WTC11 (cell line): ENCODE measurements at regions not wholly inside any gene's neighbourhood (a gene's known extent, or its start where the extent isn't known, plus 50 kb on each side); places are given as distances from the start of the nearest gene placed in this dataset.

ENCODE experiments used
- ATAC-seq: fragments of 200-7000 bp; cut with Tn5 transposase; 2 replicates; pipeline ENCODE4 v1.10.0; 2021; ENCODE audit warnings: mild to moderate bottlenecking, moderate library complexity
- CTCF ChIA-PET: fragments of 300-600 bp; sonication (Branson Sonifier 250); formaldehyde crosslinking; loops from one replicate; lab custom pipeline; 2021; ENCODE audit warnings: antibody characterized with exemption; lab: Charles Lee
- POLR2A ChIA-PET: fragments of 350-600 bp; sonication (Branson Sonifier 250); formaldehyde crosslinking; loops from one replicate; lab custom pipeline; 2021; ENCODE audit warnings: antibody characterized with exemption; lab: Charles Lee
- DNase-seq: peaks from one replicate; pipeline ENCODE4 v3.0.0; 2021; ENCODE audit warnings: low spot score
- H3K27ac Mint-ChIP-seq: 2 replicates; pipeline ENCODE4 v1.8.0; 2021; ENCODE audit warnings: mixed read lengths
- H3K27me3 Mint-ChIP-seq: 2 replicates; pipeline ENCODE4 v1.8.0; 2021; ENCODE audit warnings: low read depth, mild to moderate bottlenecking, moderate library complexity, mixed read lengths
- H3K36me3 Mint-ChIP-seq: 2 replicates; pipeline ENCODE4 v1.8.0; 2021; ENCODE audit warnings: mixed read lengths
- H3K4me1 Mint-ChIP-seq: 2 replicates; pipeline ENCODE4 v1.8.0; 2022; ENCODE audit warnings: mixed read lengths
- H3K4me3 Mint-ChIP-seq: 2 replicates; pipeline ENCODE4 v1.8.0; 2021; ENCODE audit warnings: mild to moderate bottlenecking, moderate library complexity, mixed read lengths
- H3K9me3 Mint-ChIP-seq: 2 replicates; pipeline ENCODE4 v1.8.0; 2021; ENCODE audit warnings: mixed read lengths
- CTCF ChIP-seq: fragments of 200-600 bp; IDR thresholded peaks from 2 replicates; pipeline ENCODE4 v1.8.0; 2022; ENCODE audit warnings: antibody characterized with exemption
- E2F4 ChIP-seq: sonication (generic); formaldehyde crosslinking; IDR thresholded peaks from 2 replicates; pipeline ENCODE4 v1.8.1; 2022; ENCODE audit warnings: low read depth, mild to moderate bottlenecking, moderate library complexity, missing genetic modification reagents, borderline replicate concordance
- ELF4 ChIP-seq: sonication (generic); formaldehyde crosslinking; IDR thresholded peaks from 2 replicates; pipeline ENCODE4 v1.8.1; 2022; ENCODE audit warnings: low read depth, mild to moderate bottlenecking, moderate library complexity, missing genetic modification reagents
- EMX1 ChIP-seq: fragments of 250-450 bp; sonication (Bioruptor Pico); IDR thresholded peaks from 2 replicates; pipeline ENCODE4 v1.8.0; 2021; ENCODE audit warnings: mild to moderate bottlenecking
- FOXJ3 ChIP-seq: sonication (generic); formaldehyde crosslinking; IDR thresholded peaks from 2 replicates; pipeline ENCODE4 v1.9.0; 2021; ENCODE audit warnings: missing genetic modification reagents, mild to moderate bottlenecking, borderline replicate concordance
- FOXK1 ChIP-seq: sonication (generic); formaldehyde crosslinking; IDR thresholded peaks from 2 replicates; pipeline ENCODE4 v1.8.0; 2022; ENCODE audit warnings: mild to moderate bottlenecking, moderate library complexity, missing genetic modification reagents
- FOXP1 ChIP-seq: sonication (generic); formaldehyde crosslinking; IDR thresholded peaks from 2 replicates; pipeline ENCODE4 v1.8.0; 2022; ENCODE audit warnings: missing genetic modification reagents, mild to moderate bottlenecking, moderate library complexity, borderline replicate concordance
- IRF2 ChIP-seq: sonication (generic); formaldehyde crosslinking; IDR thresholded peaks from 2 replicates; pipeline ENCODE4 v1.8.0; 2022; ENCODE audit warnings: low read depth, missing genetic modification reagents, borderline replicate concordance
- MYBL2 ChIP-seq: sonication (generic); formaldehyde crosslinking; IDR thresholded peaks from 2 replicates; pipeline ENCODE4 v1.8.1; 2023; ENCODE audit warnings: mild to moderate bottlenecking, moderate library complexity, missing genetic modification reagents
- PREB ChIP-seq: sonication (generic); formaldehyde crosslinking; IDR thresholded peaks from 2 replicates; pipeline ENCODE4 v1.8.1; 2022; ENCODE audit warnings: mild to moderate bottlenecking, missing genetic modification reagents, moderate library complexity, borderline replicate concordance
- ZNF219 ChIP-seq: sonication (generic); formaldehyde crosslinking; IDR thresholded peaks from 2 replicates; pipeline ENCODE4 v1.8.0; 2023; ENCODE audit warnings: missing genetic modification reagents, mild to moderate bottlenecking, borderline replicate concordance
- TF ChIP-seq, protein P1 (sequence below): fragments of 250-450 bp; sonication (Bioruptor Pico); conservative IDR thresholded peaks from 2 replicates; pipeline ENCODE4 v1.9.0; 2021; ENCODE audit warnings: mild to moderate bottlenecking
- TF ChIP-seq, protein P2 (sequence below): fragments of 250-450 bp; sonication (Bioruptor Pico); IDR thresholded peaks from 2 replicates; pipeline ENCODE4 v1.9.0; 2021; ENCODE audit warnings: mild to moderate bottlenecking
- TF ChIP-seq, protein P3 (sequence below): sonication (generic); formaldehyde crosslinking; IDR thresholded peaks from 2 replicates; pipeline ENCODE4 v1.8.1; 2023; ENCODE audit warnings: mild to moderate bottlenecking, missing genetic modification reagents, borderline replicate concordance

- Mint-ChIP-seq H3K27me3 (no peaks in the 10 kb centered on the region), H3K9me3 (no peaks in the 10 kb centered on the region), H3K4me3 (no peak overlapping the region), H3K36me3 (no peaks in the 10 kb centered on the region), H3K27ac (no peak overlapping the region), H3K4me1 (no peaks in the 10 kb centered on the region)
- TF ChIP-seq, protein P1, sequence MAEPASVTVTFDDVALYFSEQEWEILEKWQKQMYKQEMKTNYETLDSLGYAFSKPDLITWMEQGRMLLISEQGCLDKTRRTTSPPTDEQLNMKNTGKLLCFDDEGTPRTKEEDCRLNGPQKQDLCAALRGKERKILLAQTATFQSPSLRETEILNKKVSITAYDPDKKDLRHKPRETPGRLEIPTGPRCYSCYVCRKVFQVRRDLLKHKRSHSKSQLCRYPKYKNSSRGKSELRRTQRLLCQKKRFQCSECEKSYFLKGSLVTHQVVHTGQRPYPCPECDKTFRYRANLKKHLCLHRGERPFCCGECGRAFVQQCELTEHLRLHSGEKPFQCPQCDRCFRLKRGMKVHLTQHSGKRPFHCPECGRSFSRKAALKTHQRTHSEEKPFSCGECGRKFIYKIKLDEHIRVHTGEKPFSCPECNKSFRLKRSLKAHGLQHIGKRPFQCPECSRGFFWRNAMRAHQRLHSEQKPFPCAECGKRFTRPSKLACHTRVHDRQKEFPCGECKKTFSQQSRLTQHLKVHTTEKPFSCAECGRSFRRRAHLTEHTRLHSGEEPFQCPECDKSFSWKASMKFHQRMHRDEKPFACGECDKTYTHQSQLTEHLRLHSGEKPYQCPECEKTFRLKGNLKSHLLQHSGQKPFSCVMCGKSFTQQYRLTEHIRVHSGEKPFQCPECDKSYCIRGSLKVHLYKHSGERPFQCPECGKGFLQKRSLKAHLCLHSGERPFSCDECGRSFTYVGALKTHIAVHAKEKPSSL (CRISPR knock-in tag) = no peak
- no peak for TF ChIP-seq ELF4
- TF ChIP-seq FOXP1 = no peak
- TF ChIP-seq CTCF = no peak
- TF ChIP-seq, protein P2, sequence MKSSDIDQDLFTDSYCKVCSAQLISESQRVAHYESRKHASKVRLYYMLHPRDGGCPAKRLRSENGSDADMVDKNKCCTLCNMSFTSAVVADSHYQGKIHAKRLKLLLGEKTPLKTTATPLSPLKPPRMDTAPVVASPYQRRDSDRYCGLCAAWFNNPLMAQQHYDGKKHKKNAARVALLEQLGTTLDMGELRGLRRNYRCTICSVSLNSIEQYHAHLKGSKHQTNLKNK (CRISPR knock-in tag) = no peak
- TF ChIP-seq FOXK1 (CRISPR knock-in tag) = no peak
- no peak for TF ChIP-seq PREB
- TF ChIP-seq EMX1 (CRISPR knock-in tag) = no peak
- TF ChIP-seq MYBL2 (CRISPR knock-in tag) = no peak
- TF ChIP-seq IRF2 = no peak
- no peak for TF ChIP-seq ZNF219 (CRISPR knock-in tag)
- TF ChIP-seq, protein P3, sequence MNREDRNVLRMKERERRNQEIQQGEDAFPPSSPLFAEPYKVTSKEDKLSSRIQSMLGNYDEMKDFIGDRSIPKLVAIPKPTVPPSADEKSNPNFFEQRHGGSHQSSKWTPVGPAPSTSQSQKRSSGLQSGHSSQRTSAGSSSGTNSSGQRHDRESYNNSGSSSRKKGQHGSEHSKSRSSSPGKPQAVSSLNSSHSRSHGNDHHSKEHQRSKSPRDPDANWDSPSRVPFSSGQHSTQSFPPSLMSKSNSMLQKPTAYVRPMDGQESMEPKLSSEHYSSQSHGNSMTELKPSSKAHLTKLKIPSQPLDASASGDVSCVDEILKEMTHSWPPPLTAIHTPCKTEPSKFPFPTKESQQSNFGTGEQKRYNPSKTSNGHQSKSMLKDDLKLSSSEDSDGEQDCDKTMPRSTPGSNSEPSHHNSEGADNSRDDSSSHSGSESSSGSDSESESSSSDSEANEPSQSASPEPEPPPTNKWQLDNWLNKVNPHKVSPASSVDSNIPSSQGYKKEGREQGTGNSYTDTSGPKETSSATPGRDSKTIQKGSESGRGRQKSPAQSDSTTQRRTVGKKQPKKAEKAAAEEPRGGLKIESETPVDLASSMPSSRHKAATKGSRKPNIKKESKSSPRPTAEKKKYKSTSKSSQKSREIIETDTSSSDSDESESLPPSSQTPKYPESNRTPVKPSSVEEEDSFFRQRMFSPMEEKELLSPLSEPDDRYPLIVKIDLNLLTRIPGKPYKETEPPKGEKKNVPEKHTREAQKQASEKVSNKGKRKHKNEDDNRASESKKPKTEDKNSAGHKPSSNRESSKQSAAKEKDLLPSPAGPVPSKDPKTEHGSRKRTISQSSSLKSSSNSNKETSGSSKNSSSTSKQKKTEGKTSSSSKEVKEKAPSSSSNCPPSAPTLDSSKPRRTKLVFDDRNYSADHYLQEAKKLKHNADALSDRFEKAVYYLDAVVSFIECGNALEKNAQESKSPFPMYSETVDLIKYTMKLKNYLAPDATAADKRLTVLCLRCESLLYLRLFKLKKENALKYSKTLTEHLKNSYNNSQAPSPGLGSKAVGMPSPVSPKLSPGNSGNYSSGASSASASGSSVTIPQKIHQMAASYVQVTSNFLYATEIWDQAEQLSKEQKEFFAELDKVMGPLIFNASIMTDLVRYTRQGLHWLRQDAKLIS (CRISPR knock-in tag) = no peak
- no peak for TF ChIP-seq E2F4
- DNase-seq = no peak
- CTCF ChIA-PET = no interaction called here
- no peak for ATAC-seq
- POLR2A ChIA-PET = no interaction called here
These were observed 797.4 kb downstream of the SUCLG1 start for GRCh38 chr2:83661711-83662110.

DNA sequence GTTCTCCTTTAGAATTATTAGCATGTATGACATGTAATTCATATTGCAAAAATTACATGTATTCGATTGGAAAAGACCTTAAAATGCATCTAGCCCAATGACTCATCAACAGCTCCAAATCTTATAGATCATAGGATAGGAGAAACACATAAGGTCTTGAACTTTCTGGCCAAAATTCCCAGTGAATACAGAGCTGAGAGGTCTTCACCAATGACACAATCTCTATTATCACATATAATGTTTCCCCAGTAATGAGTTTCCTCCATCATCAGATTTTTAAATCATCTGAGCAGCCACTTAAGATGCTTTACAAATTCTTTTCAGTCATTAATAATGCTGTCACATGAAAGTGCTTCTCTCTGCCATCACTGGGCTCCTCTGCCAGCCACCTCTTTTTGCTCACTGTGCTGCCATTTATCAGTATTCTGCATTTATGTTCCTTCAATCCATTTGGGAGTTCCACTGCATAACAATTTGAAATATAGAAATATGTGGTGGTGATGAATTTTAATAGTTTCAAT is 804.9 kb downstream of the SUCLG1 start:
- POLR2A ChIA-PET = no interaction called here
- no peak overlapping the region for H3K27ac Mint-ChIP-seq
- H3K27me3 Mint-ChIP-seq = no peaks in the 10 kb centered on the region
- no peak for DNase-seq
- H3K4me1 Mint-ChIP-seq = no peaks in the 10 kb centered on the region
- no peaks in the 10 kb centered on the region for H3K36me3 Mint-ChIP-seq
- TF ChIP-seq FOXJ3 (CRISPR knock-in tag) = no peak
- CTCF ChIA-PET = no interaction called here
- no peak overlapping the region for H3K4me3 Mint-ChIP-seq
- ATAC-seq = no peak
- no peaks in the 10 kb centered on the region for H3K9me3 Mint-ChIP-seq
